GM20000 (cell line): ENCODE measurements at regions not wholly inside any gene's neighbourhood (a gene's known extent, or its start where the extent isn't known, plus 50 kb on each side); places are given as distances from the start of the nearest gene placed in this dataset.

Source experiments
- DNase-seq: peaks from one replicate; pipeline ENCODE4 v3.0.0; 2012; ENCODE audit warnings: low spot score
- CTCF ChIP-seq: IDR thresholded peaks from 2 replicates; pipeline ENCODE4 v1.5.1; 2012; ENCODE audit warnings: mild to moderate bottlenecking, control low read depth; ENCODE audit errors: extremely low read depth, missing control alignments

GRCh38 chr14:92258934-92259333 lies 64.0 kb upstream of the SLC24A4 start:
- no peak for TF ChIP-seq CTCF
- DNase-seq = peak; percentile 40

GRCh38 chr14:92259613-92260357 lies 63.2 kb upstream of the SLC24A4 start:
- TF ChIP-seq CTCF = no peak
- DNase-seq = peak; percentile 64

GRCh38 chr14:92263681-92264080 lies 59.3 kb upstream of the SLC24A4 start:
- TF ChIP-seq CTCF = no peak
- DNase-seq = no peak

- DNase-seq = no peak
- no peak for TF ChIP-seq CTCF
These were observed 58.8 kb upstream of the SLC24A4 start for GRCh38 chr14:92264195-92264594.

GRCh38 chr14:92266216-92266615 lies 56.7 kb upstream of the SLC24A4 start:
- no peak for DNase-seq
- TF ChIP-seq CTCF = no peak
